NCI-H524 (cell line): ENCODE measurements at regions not wholly inside any gene's neighbourhood (a gene's known extent, or its start where the extent isn't known, plus 50 kb on each side); places are given as distances from the start of the nearest gene placed in this dataset.

ENCODE experiments used
- DNase-seq, 2 experiments: peaks; one replicate each; lab custom pipeline; 2025; lab: John Stamatoyannopoulos, UW

DNA sequence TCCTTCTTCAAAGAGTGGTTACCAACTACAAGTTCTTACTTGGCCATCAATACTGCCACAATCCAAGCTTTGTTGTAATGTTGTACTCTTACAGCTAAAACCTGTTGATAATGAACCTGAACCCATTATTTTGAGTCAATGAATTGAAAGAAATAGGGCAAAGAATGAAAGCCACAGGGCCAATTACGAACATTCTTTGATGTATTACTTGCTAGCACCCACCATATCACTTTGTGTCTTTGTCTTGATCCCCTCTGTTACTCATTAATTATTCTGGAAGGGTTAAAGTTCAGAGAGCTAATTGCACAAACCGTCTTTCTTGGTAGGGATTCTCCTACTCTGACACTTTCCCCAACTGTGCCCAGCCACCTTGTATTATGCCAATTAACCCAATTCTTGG lies 53.2 kb upstream of the TFEC start:
- DNase-seq, result no peak

GRCh38 chr7:116086547-116087045 lies 56.0 kb upstream of the TFEC start:
- DNase-seq, result no peak

DNA sequence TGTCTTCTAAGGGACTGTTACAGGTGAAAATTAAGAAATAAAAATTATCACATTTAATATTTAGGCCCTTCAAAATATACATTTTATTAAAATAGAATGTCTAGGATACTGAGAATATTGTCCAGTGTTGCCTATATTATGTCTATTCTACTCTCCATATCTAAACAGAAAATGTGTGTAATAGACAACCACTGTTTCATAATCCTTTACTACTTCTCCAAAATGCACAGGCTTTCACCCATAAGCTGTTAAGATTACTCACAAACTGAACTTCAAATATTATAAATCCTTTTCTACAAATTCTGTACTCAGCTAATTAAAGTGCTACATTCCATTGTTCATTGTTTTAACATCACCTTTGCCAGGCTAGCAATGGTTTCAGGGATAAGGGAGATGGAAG lies 56.7 kb upstream of the TFEC start:
- no peak for DNase-seq

DNA sequence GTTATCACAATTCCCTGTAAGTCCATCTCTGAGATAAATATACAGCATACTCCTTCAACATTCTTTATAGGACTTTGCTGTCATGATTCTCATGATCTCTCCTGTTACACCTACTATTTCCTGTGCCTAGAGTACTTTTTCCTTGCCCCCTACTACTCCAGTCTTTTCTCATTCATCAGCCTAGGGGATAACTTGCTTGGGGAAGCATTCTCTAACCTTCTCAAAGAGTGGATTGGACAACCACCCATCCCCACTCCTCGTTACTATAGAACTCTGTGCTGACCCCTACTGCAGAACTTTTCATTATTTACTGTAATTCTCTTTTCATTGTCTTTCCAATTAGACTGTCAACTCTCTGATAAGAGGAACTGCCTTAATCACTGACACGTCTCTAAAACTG lies 57.4 kb upstream of the TFEC start:
- DNase-seq, result no peak

- DNase-seq, result no peak
Measured at GRCh38 chr7:116089293-116089692, 58.7 kb upstream of the TFEC start.

DNA sequence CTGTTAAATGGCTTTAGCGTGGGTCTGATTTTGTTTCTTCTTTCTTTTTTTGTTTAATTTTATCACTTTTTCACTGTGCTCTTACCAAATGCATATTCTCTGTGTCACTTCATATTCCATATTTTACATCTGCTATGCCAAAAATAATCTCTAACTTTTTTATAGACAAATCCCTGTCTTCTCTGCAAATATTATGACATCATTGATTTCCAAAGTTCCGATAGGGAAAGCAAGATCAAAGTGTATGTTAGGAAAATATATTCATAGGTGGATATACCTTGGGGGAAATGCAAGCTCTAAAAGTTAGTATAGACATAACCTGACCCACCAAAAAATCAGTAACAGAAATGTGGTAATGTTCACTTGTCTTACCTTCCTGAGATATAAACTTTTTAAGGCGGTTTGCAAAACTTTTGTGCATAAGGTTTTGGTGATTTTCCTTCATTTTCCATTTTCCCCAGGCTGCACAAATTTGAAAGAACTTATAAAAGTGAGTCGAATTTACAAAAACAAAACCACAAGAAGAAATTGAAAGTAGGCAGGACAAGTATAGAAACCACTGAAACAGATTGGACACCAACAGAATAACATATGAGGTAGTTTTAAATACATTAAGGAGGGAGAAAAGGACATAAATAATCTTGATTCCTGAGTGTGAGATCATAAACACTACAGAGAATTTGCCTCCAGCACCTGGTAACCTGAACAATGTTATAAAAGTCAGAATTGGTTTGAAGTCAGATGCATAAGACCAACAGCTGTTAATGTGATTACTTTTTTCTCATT lies 63.1 kb upstream of the TFEC start:
- DNase-seq, result no peak

- no peak for DNase-seq
Measured at GRCh38 chr7:116095396-116095795, 64.8 kb upstream of the TFEC start.

- DNase-seq, result no peak
Measured at GRCh38 chr7:116097365-116098009, 66.9 kb upstream of the TFEC start.

GRCh38 chr7:116098175-116098574 lies 67.6 kb upstream of the TFEC start:
- no peak for DNase-seq

DNA sequence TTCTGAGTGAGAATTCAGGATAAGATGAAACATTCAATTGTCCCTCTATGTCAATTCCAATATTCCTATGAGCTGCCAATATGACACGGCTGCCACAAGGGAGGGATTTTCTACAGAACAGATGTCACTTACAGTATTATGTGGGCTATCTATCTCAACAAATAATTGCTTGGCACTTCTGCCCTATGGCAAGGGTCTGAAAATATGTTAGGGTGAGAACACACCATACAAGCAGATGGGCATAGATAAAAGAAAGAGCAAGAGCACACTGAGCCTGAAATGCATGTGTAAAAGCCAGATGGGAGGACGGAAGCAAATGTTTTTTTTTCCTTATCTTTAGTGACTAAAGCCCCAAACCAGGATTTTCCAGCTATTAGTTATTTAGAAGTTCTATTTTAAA lies 70.1 kb upstream of the TFEC start:
- DNase-seq, result peak; percentile 89 to 96

DNA sequence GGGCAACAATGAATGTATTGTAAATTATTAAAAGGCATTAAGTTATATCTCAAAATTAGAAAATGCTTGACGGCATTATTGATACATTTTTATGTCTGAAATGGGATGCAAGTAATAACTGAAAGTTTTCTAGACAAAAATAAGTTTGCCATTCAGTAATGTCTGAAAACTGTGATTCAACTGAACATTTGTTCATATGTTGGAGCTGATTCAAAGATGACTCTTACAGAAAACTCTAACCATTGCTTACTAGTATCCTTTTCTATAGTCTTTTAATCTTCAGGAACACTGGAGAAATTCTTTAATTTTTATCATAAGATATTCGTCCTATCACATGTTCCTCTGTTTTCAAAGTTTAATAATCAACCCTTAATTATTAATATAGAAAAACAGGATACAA lies 71.1 kb upstream of the TFEC start:
- no peak for DNase-seq

DNA sequence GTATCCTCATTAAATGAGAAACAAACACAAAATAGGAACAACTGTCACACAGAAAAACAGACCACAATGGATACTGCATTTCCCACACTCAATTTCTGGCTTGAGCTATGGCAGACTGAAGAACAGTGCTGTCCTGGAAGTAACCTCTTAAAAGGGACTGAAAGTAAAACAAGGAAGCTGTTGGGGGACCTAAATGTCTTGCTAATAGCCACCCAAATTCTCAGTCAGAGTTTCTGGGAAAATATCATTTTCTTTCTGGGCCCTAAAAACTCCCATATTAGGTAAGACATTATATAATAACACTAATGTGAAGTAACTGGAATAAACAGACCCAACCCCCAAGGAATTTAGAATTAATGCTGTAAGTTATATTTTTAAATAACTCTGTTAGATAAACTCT lies 80.9 kb upstream of the TFEC start:
- DNase-seq, result no peak

- DNase-seq, result no peak
Measured at GRCh38 chr7:116113310-116113709, 82.7 kb upstream of the TFEC start.

DNA sequence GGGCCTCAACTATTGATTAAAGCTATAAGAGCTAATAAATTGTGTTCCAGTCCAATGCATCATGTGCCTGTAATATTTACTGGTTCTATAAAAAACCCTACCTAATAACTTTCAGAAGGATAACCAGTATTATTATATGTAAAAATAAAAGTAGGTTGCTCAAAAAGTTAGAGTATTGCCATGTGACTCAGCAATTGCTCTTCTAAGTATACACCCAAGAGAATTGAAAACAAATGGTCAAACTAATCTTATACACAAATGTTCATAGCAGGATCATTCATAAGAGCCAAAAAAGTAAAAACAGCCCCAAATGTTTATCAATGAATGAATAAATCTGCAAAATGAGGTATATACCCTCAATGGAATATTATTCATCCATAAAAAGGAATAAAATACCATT lies 89.5 kb upstream of the TES start:
- DNase-seq, result no peak

GRCh38 chr7:116122972-116123595 lies 87.3 kb upstream of the TES start:
- DNase-seq, result peak in 1 of 2 experiments; percentile 48

DNA sequence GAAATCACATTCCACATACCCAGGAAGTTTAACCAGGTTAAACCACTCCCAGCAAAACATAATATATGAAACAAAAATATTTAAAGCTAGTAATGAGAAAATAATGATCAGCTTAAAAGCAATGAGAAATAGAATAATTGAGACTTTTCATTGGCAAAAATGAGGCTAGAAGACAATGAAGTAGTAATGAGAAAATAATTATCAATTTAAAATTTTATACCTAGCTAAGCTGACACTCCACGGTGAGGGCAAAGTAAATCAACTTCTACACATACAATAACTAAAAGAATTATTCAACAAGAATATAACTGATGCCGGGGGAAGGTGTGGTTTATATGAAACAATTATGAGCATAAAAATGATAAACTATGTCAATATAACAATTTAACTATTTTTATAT lies 82.2 kb upstream of the TES start:
- no peak for DNase-seq

DNA sequence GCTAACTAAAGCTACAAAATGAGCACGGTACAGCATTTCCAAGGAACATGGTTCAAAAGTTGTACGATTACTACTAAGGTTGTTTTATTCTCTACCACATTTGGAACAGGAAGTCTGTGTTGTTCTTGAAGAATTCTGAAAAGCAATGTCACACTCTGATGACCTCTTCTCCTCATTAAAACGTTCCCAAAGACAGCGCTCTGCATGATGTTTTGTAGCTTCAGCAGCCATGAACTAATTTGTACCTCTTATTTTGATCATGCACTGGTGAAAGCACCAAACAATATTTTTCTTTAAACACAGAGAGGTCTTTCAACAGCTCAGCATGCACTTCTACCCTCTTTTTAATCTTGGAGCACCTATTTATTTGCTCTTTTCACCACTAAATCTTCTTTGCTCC lies 75.0 kb upstream of the TES start:
- DNase-seq, result no peak

GRCh38 chr7:116138202-116138801 lies 72.0 kb upstream of the TES start:
- DNase-seq, result peak in 1 of 2 experiments; percentile 64

DNA sequence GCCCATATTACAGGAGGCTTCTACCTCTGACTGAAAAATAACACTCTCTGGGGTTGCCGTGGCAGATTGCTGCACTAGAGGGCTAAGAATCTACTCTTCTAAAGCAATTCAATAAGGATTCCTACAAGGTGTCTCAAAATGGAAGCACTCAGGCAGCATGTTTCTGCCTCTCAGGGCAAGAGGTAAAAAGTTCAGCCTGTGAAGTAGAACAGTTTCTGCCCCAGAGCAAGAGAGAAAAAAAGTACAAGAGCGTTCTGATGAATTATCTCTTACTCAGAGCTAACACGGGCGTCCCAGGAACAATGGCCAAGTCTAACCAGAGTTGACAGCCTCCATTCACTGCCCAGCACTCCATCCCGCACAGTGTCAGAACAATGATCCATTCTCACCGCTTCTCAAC lies 71.3 kb upstream of the TES start:
- DNase-seq, result no peak

DNA sequence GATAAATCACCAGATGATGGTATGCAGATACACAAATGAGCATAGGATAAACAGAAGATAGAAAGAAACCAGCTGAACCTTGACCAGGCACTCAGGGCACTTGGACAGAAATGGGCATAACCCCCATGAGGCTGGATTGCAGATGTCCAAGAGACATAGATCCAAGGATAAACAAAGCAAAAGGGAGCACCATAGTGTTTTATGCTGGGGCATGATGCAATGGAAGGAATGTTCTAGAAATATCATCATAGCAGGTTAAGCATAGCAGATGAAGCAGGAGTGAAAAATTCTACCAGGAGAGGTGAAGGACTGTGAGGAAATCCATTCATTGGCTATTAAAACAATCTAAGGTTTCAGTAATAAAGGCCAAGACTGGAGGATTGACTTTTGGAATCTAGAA lies 70.5 kb upstream of the TES start:
- DNase-seq, result no peak

DNA sequence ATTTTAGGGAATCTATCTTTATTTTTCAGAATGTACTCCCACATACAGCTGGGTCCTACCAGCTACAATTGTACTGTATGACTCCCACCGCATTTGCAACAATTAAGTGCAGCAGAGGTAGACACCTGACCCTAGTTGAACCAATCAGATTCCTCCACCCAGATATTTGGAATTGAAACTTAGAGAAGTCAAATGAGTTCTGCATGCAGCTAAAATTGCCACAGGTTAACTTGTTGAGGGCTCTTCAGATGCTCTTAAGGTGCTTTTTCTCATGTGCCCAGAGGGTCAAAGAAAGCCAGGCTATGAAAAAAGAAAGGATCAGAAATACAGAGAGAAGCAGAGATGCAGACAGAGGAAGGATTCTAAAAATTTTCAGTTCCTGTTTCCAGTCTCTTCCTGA lies 68.0 kb upstream of the TES start:
- no peak for DNase-seq

DNA sequence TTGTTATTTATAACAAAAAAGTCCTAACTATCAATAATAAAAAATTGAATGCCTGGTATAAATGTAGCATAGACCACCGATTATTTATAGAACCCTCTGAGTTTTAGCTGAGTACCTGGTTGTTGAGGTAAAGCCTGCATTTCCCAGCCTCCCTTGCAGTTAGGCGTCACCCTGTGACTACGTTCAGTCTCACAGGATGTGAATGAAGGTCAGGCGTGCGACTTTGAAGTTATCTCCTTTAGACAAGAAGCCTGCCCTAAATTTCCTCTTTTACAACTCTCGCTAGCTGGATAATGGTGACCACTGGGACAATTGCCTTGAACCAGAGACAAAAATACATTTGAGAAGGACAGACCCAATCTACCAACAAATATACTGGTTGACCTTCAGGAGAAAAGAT lies 67.5 kb upstream of the TES start:
- DNase-seq, result no peak
